SK-N-MC (cell line): ENCODE measurements at regions not wholly inside any gene's neighbourhood (a gene's known extent, or its start where the extent isn't known, plus 50 kb on each side); places are given as distances from the start of the nearest gene placed in this dataset.

ENCODE experiments used
- EZH2 ChIP-seq: fragments of 200-600 bp; sonication (generic); IDR thresholded peaks from one replicate; pipeline ENCODE4 v1.6.1; 2017; ENCODE audit warnings: antibody characterized with exemption
- POLR2AphosphoS5 ChIP-seq: IDR thresholded peaks from 2 replicates; pipeline ENCODE4 v1.6.1; 2012; ENCODE audit warnings: mild to moderate bottlenecking, low read depth, low read length, borderline replicate concordance

DNA sequence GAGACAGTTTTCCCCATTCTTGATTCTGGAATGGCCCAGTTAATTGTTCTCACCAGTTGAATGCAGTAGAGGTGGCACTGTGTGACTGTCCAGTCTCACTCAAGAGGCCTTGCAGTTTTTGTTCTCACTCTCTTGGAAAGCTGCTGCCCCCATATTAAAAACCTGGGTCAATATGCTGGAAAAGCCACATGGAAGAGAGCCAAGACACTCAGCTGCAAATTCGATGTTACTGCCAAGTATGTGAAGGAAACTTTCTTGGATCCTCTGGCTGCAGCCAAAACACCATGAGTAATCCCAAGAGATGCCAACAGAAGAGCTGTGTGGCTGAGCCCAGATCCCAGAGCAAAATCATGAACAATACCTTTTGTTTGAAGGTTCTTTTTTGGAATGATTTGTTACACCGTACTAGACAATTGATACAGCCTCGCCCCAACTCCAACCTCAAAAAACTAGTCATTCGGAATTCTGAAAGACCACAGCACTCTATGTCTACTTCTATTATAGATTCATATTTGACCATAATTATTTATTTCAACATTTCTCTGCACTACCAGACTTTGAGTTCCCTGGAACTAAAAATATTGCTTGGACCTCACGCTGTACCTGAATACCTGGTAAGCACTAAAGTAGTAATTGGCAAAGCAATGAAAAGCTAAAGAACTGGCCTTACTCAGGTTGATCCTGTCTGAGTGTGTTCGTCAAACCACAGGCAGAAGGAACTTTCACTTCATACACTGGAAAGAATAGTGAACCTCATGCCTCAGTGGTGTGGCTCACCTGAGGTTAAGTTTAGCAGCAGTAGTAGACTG, 378.8 kb downstream of the ETS1 start:
- TF ChIP-seq POLR2AphosphoS5 (no peak), EZH2 (no peak)
